ENCODE measurements at regions not wholly inside any gene's neighbourhood (a gene's known extent, or its start where the extent isn't known, plus 50 kb on each side); places are given as distances from the start of the nearest gene placed in this dataset.

DNA sequence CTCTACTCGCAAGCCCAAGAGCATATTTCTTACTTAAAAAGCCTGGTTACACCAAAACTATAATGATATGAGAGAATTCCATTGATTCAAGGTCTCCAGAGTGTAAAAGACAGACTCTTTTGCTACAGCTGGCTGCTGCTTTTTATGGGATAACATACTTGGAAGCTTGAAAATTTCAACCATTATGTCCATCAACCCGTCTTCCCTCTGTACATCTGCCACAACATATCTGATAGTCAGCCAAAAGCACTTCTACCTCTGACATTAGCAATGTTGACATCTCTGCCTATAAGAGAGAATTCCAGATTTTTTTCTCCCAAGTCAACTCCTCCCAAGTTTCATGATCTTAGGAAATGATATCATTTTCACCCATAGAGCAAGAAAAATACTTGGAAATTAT, 54.4 kb upstream of the IQCM start:
- no peak overlapping the region for H3K4me3 ChIP-seq (ENCODE audit: control insufficient read depth, low read depth, low read length)
- TF ChIP-seq, protein P1, sequence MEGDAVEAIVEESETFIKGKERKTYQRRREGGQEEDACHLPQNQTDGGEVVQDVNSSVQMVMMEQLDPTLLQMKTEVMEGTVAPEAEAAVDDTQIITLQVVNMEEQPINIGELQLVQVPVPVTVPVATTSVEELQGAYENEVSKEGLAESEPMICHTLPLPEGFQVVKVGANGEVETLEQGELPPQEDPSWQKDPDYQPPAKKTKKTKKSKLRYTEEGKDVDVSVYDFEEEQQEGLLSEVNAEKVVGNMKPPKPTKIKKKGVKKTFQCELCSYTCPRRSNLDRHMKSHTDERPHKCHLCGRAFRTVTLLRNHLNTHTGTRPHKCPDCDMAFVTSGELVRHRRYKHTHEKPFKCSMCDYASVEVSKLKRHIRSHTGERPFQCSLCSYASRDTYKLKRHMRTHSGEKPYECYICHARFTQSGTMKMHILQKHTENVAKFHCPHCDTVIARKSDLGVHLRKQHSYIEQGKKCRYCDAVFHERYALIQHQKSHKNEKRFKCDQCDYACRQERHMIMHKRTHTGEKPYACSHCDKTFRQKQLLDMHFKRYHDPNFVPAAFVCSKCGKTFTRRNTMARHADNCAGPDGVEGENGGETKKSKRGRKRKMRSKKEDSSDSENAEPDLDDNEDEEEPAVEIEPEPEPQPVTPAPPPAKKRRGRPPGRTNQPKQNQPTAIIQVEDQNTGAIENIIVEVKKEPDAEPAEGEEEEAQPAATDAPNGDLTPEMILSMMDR (conservative IDR thresholded peaks at IDR 0.05; ENCODE audit: control insufficient read depth, insufficient read depth, low read depth, low read length): no peak
- no peak for DNase-seq (ENCODE audit: low read depth)

GRCh38 chr4:149881744-149882143, 66.1 kb upstream of the IQCM start:
- TF ChIP-seq, protein P1 (conservative IDR thresholded peaks at IDR 0.05; ENCODE audit: control insufficient read depth, insufficient read depth, low read depth, low read length): no peak
- no peak overlapping the region for H3K4me3 ChIP-seq (ENCODE audit: control insufficient read depth, low read depth, low read length)
- DNase-seq (ENCODE audit: low read depth): no peak

- no peak overlapping the region for H3K4me3 ChIP-seq (ENCODE audit: control insufficient read depth, low read depth, low read length)
Measured at GRCh38 chr4:149882251-149882650, 66.6 kb upstream of the IQCM start.

DNA sequence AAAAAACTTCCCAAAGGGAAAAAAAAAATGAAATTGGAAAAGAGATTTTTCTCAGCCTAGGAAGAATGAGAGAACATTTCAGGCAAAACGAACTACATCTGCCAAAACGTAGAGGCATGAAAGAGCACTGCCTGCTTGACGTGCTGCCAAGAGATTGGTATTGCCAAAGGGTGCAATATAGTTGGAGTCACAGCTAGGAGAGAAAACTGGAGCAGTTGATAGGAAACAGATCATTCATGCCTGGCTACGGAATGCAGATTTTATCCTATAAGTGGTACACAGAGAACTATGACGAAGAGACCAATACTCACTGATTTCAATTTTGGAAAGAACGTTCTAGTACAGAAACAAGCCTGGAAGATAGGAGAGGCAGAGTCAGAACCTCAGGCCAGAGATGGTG, 68.4 kb upstream of the IQCM start:
- DNase-seq (ENCODE audit: low read depth): peak; percentile 33
- H3K4me3 ChIP-seq (ENCODE audit: control insufficient read depth, low read depth, low read length): no peak overlapping the region
- TF ChIP-seq, protein P1 (conservative IDR thresholded peaks at IDR 0.05; ENCODE audit: control insufficient read depth, insufficient read depth, low read depth, low read length): no peak

More at GRCh38 chr4:149882251-149882650, 66.6 kb upstream of the IQCM start:
- TF ChIP-seq, protein P1 (conservative IDR thresholded peaks at IDR 0.05; ENCODE audit: control insufficient read depth, insufficient read depth, low read depth, low read length): no peak
- DNase-seq (ENCODE audit: low read depth): no peak

DNA sequence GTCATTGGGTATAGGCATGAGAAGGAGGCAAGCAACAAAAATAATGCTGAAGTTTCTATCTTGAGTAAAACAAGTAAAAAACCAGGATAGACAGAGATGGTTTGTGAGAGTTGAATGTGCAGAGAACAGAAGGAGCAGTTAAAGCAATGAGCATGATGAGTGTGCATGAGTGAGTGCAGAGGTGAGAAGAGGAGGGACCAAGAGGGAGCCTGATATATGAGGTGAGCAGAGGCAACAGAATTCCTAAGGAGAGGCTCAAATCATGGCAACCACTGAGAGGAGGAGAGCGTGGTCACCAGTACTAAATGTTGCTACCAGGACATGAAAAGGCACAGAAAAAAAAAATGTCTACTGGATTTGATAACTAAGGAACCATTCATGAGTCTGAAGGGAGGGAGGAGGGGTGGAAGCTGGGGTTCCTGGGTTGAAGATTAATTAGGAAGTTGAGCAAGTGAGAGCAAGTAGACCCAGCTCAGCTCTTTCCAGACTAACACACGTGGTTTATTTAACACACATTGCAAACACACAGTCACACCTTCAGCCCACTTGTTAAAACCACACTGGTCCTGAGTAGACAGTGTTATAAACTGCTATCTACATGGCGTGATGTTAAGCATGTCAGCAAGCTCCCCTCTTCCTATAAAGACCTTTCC, 69.0 kb upstream of the IQCM start:
- TF ChIP-seq, protein P1 (conservative IDR thresholded peaks at IDR 0.05; ENCODE audit: control insufficient read depth, insufficient read depth, low read depth, low read length): no peak
- DNase-seq (ENCODE audit: low read depth): no peak
- no peak overlapping the region for H3K4me3 ChIP-seq (ENCODE audit: control insufficient read depth, low read depth, low read length)

GRCh38 chr4:149885896-149886295, 70.3 kb upstream of the IQCM start:
- TF ChIP-seq, protein P1 (conservative IDR thresholded peaks at IDR 0.05; ENCODE audit: control insufficient read depth, insufficient read depth, low read depth, low read length): no peak
- DNase-seq (ENCODE audit: low read depth): peak; percentile 53

More at GRCh38 chr4:149885896-149886295, 70.3 kb upstream of the IQCM start:
- H3K4me3 ChIP-seq (ENCODE audit: control insufficient read depth, low read depth, low read length): no peak overlapping the region
